ENCODE measurements at regions not wholly inside any gene's neighbourhood (a gene's known extent, or its start where the extent isn't known, plus 50 kb on each side); places are given as distances from the start of the nearest gene placed in this dataset.

DNA sequence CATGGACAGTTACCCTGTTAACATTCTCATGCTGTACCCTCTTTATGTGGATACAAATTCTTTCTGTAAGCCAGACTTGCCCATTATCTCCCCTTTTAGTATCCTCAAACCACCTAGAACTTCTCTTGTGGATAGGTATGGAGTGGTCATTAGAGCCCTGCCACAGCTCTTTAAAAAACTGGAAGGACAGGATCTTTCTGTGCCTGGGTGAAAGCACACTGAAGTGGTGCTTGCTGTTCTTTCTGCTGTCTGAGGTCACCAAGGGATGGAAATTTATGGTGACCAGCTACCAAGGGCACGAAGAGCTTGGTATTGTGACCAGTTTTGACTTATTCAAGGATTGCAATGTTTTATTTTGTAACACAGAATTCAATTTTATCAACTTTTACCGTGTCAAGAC, 344.2 kb downstream of the CBLL2 start:
- in situ Hi-C loops (cut with HindIII; ENCODE audit: low pct_unique_long_range_greater_than_20kb, low sequenced_read_pairs): no loop called here
- DNase-seq (ENCODE audit: low read depth): no peak

DNA sequence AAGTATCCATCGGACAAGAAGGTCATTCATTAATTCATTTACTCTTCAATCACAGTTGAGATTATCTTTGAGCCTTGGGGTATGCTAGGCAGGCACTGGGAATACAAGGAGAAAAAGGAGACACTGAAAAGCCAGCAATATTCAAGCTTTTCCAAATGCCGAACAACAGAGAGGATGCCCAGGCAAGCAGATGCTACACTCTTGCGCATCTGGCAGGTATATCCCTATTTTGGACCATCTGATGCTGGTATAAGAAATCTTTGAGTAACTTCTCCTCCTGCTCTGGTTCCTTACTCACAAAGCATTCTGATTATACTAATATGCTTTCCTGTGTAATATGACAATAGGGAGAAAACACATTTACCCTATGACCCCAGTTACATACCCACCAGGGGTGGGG, 354.9 kb downstream of the CBLL2 start:
- DNase-seq (ENCODE audit: low read depth): no peak
- in situ Hi-C loops (cut with HindIII; ENCODE audit: low pct_unique_long_range_greater_than_20kb, low sequenced_read_pairs): no loop called here

DNA sequence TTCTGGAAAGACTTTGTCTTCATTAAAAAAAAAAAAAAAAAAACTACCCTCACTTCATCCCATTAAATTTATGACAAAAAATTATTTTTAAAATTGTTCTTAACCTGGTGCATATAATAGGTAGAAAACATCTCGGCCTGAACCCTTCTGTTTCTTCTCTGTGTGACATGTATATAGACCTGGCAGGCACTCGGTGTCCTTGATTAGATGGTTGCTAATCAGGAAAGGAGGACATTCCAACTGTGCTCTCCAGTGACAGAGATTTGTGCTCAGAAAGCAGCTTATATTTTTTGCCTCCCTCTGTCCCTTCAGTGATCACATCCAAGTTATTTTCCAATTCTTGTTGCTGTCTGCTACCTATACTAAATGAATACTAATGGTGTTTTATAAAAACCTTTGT, 355.6 kb downstream of the CBLL2 start:
- no peak for DNase-seq (ENCODE audit: low read depth)

DNA sequence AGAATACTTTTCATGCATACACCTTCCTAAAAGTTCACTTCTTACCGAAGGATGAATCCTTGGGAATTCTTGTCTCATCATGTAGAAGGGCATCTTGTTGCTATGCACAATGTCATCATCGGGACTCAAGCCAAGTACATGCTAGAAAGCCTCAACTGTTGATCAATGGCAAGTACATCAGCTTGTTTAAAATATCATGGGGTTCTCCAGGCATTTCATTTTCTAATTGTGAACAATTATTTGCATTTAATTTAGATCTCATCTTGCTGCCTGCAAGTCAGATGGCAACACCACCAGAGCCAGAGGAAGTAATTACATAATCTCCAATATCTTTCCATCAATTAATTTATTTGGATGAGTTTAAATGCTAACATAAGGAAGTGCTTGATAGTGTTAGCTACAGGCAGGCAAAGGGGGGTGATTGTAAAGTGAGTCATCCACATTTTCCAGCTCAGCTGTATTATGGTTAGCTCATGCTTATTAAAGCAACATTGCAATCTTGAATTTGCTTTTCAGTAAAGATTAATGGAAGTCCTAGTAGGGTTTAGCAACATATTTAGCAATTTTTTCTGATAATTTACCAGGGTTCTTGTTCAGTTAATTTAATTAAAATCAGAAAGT, 356.5 kb downstream of the CBLL2 start:
- in situ Hi-C loops (cut with HindIII; ENCODE audit: low pct_unique_long_range_greater_than_20kb, low sequenced_read_pairs): no loop called here

More for the DNA sequence above, 355.6 kb downstream of the CBLL2 start:
- in situ Hi-C loops (cut with HindIII; ENCODE audit: low pct_unique_long_range_greater_than_20kb, low sequenced_read_pairs): no loop called here

DNA sequence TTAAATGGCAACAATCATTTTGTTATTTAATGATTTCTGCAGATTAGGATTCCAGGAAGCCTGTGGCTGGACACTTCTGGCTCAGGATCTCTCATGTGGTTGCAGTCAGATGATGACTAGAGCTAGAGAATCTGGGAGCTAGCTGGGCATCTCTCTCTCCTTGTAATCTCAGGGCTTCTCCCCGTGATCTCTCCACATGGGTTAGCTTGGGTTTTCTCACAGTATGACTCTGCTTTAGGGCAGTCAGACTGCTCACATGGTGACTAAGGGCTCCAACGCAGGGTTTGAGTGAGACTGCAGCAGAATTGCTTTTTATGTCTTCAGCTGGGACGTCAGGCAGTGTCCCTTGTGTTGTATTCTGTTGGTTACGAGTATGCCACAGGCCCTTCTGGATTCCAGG, 361.4 kb downstream of the CBLL2 start:
- DNase-seq (ENCODE audit: low read depth): no peak
- in situ Hi-C loops (cut with HindIII; ENCODE audit: low pct_unique_long_range_greater_than_20kb, low sequenced_read_pairs): no loop called here

More for the DNA sequence above, 356.5 kb downstream of the CBLL2 start:
- DNase-seq (ENCODE audit: low read depth): peak; percentile 14

DNA sequence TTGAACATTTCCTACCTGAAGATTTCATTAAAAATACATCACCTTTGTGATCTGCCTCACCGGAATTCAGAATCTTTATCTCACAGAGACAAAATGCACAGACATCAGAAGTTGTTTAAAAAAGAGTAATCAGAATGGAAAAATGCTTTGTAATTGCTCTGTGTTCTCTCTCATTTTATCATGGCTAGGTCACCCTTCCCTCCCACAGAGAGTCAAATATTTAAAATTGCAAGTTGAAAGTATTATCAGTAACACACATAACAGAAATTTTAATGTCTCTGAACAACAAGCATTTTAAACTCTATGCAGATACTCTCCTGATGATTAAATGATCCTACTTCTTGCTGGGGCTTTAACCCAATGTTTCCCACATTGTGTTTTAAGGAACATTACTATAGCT, 362.0 kb downstream of the CBLL2 start:
- DNase-seq (ENCODE audit: low read depth): no peak
- in situ Hi-C loops (cut with HindIII; ENCODE audit: low pct_unique_long_range_greater_than_20kb, low sequenced_read_pairs): no loop called here

DNA sequence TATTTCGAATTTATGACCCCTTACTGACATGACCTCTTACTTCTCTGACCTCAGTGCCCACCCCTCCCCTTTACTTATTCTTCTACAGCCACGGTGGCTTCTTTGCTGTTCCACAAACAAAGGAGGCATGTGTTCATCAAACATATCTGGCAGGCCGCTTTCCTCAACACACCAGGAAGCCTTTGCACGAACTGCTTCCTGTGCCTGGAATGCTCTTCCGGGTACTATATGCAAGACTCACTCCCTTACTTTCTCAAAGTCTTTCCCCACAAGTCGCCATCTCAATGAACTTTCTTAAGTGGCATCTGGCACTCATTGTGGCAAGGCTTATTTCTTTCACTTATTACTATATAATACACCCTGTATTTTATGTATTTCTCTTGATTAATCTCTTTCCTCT, 351.5 kb upstream of the DDX53 start:
- no peak for DNase-seq (ENCODE audit: low read depth)

DNA sequence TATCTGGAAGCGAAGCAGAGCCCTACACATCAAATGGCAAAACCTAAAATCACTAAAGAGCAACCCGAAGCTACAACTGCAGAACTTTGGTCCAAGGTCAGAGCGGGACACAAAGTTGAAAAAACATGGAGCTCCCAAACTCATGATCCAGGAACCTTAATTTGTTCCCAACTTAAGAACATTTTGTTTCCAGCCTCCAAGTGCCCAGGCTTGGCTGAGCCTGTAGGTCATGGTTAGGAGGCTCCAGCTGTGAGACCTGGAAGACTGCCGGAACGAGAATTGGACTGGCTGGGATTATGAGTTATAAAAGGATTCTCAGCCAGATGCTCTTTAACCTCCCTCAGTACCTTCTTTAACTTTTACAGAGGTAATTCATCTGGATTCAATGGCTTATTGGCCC, 349.1 kb upstream of the DDX53 start:
- no peak for DNase-seq (ENCODE audit: low read depth)
- in situ Hi-C loops (cut with HindIII; ENCODE audit: low pct_unique_long_range_greater_than_20kb, low sequenced_read_pairs): no loop called here

More for the DNA sequence above, 351.5 kb upstream of the DDX53 start:
- in situ Hi-C loops (cut with HindIII; ENCODE audit: low pct_unique_long_range_greater_than_20kb, low sequenced_read_pairs): no loop called here

DNA sequence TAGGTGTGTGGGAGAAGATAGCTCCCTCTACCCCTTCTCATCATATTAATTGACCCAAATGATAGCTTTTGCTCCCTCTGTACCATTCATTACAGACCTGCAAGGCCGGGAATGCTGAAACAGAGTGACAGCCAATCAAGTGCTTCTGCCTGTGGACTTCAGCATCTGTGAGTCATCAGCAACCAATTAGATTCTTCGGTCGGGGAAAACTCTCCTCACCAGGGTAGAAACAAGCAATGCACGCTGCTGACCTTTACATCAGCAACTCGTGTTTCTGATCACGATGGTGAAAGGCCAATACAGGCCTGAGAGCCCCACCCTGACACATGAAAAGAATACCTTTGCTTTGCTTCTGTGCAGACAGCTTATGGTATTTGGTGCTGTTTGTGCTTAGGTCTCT, 347.2 kb upstream of the DDX53 start:
- DNase-seq (ENCODE audit: low read depth): peak; percentile 71
- in situ Hi-C loops (cut with HindIII; ENCODE audit: low pct_unique_long_range_greater_than_20kb, low sequenced_read_pairs): no loop called here

DNA sequence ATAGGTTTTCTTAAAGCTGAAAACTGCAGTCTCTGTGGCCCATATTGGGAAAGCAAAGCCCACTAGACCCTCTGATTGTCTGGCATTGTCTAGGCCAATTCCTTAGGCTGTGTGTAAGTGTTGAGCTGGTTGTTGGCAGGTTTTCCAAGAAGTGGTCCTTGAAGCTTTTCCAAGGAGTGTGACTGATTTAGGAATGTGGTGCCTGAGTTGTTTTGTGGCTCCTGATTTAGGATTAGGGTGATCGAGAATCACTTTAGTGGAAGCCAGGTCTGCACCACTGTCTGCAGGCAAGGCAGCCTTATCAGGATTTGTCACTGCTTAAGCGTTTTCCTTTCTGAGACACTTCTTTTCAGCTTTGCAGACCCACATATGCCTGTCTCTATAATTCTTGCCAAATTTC, 339.0 kb upstream of the DDX53 start:
- in situ Hi-C loops (cut with HindIII; ENCODE audit: low pct_unique_long_range_greater_than_20kb, low sequenced_read_pairs): no loop called here
- DNase-seq (ENCODE audit: low read depth): no peak

DNA sequence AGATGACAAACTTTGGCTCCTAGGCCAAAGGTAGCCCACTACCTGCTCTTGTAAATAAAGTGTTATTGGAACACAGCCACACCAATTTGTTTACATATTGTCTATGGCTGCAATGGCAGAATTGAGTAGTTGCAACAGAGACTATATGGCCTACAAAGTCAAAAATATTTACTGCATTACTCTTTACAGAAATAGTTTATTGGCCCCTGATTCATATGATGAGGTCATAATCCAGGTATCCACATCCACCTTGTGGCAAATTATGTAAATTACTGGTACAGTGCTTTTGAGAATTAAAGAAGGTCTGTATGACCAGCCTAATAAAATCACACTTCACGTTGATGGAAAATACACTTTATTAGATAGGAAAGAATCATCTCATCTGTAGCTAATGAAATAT, 337.0 kb upstream of the DDX53 start:
- in situ Hi-C loops (cut with HindIII; ENCODE audit: low pct_unique_long_range_greater_than_20kb, low sequenced_read_pairs): no loop called here
- DNase-seq (ENCODE audit: low read depth): no peak

DNA sequence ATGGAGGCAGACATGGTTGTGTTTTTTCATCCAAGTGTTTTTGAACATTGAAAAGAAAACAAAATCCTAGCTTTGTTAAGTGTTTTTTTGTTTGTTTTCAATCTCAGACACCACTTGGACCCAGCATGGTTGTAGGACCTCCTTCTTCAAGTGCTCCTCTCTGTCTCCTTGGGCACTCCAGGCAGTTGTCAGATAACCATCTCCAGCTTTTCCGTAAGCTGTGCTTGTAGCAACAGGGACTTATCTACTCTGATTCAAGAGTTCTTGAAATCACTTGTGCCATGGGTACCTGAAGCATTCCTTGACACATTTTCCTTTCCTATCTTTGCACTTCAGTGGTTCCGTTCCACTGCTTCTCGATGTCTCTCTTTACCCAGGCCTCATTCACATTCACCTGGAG, 334.9 kb upstream of the DDX53 start:
- in situ Hi-C loops (cut with HindIII; ENCODE audit: low pct_unique_long_range_greater_than_20kb, low sequenced_read_pairs): no loop called here

DNA sequence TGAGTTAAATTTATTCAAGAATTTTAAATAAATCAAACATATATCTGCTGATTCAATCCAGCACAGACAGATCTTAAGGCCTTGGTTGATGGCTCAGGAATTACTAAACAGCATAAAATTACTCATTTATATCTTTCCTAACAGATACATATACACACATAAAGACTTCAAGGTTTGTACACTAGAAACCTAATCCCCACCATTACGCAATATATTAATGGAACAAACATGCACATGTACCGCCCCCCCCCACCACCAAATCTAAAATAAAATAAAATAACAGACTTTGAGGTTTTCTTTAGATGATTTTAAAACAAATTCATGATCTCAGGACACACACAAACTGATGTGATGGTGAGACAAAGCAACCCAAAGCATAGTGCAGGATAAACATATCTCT, 333.9 kb upstream of the DDX53 start:
- no peak for DNase-seq (ENCODE audit: low read depth)
- in situ Hi-C loops (cut with HindIII; ENCODE audit: low pct_unique_long_range_greater_than_20kb, low sequenced_read_pairs): no loop called here

More for the DNA sequence above, 334.9 kb upstream of the DDX53 start:
- DNase-seq (ENCODE audit: low read depth): no peak

DNA sequence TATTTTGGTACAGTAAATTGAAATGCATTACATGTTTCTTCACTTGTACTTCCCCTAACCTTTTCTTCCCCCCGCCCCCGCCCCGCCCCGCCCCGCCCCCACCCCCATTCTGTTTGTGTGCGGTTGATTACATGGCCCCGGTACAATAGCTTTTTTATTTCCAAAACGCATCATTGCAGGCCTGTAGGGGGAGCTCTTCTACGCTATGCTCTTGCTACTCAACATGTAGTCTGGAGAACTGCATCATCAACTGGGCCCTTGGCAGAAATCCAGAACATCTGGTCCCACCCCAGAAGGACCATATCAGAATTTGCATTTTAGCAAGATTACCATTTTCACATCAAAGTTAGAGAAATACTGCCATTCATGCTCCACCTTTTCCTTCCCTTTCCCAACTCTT, 333.3 kb upstream of the DDX53 start:
- DNase-seq (ENCODE audit: low read depth): no peak

DNA sequence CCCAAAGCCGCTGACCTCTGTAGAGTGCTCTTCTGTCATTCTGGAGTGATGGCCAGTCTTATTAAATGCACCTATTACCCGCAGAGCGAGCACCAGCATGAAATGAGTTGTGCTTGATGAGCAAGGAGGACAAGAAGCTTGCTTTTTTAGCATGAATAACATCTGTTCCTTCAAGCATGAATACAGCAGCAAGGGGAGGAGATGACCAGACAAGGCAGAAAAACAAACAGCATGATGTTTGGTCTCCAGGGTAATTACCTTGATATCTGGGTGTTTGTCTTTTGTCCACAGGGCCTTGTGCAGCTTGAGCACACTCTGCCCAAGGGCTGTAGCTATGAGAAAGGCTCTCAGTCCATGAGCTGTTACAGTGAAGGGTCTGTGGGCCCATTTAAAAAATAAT, 324.8 kb upstream of the DDX53 start:
- DNase-seq (ENCODE audit: low read depth): peak; percentile 88
- in situ Hi-C loops (cut with HindIII; ENCODE audit: low pct_unique_long_range_greater_than_20kb, low sequenced_read_pairs): no loop called here

More for the DNA sequence above, 333.3 kb upstream of the DDX53 start:
- in situ Hi-C loops (cut with HindIII; ENCODE audit: low pct_unique_long_range_greater_than_20kb, low sequenced_read_pairs): no loop called here

DNA sequence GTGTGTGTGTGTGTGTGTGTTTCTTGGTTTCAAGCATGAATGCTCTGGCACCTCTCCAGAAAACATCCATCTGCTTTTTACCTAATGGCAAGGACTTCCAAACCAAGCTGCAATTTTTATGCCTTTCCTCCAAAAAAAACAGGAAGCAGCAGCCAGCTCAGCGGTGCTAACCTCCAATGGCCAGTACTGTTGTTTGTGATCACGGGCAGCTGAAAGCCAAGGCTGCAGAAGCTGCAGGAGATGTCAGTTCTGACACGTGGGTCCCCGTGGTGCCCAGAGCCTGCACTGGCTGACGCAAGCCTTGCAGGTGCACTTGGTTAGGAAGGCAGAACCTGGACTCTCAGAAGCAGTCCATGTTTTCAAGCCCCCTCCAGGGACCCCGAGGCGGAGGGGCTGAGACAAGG, 313.6 kb upstream of the DDX53 start:
- in situ Hi-C loops (cut with HindIII; ENCODE audit: low pct_unique_long_range_greater_than_20kb, low sequenced_read_pairs): no loop called here
- DNase-seq (ENCODE audit: low read depth): peak; percentile 90

DNA sequence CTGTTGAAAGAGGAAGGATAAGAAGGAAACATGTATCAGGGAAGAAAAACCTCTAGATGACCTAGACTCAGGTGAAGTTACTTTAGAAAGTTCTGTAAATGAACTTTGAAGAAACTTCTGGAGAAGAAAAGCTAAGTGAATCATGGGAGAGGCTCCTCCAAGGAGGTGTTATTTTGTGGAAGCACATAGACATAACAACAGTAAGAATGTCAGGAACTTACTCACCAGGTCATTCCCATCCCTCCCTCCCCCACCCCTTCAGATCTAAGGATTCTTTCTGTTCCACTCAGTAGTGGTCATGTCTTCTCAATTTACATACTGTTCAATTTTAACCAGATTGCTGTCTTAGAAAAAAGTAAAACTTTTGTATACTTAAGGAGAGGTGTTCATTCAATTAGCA, 310.5 kb upstream of the DDX53 start:
- in situ Hi-C loops (cut with HindIII; ENCODE audit: low pct_unique_long_range_greater_than_20kb, low sequenced_read_pairs): no loop called here

DNA sequence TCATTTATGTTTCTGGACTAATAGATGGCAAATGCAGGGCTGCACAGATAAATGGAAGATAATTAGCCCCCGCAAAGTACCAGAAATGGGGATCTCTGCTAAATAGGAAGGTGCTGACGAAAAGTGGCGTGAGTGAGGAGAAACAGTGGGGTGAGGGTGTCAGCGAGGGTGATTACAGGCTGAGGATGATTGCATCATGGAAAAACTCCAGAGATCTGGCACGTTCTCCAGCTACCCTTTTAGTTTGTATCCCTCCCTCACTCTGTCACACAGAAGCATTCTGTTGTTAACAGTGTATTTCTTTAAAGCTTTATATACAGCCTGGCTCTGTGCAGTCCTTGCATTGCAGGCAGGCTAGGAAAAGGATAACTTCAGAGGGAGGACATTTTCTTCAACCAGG, 309.6 kb upstream of the DDX53 start:
- in situ Hi-C loops (cut with HindIII; ENCODE audit: low pct_unique_long_range_greater_than_20kb, low sequenced_read_pairs): no loop called here
- DNase-seq (ENCODE audit: low read depth): no peak

More for the DNA sequence above, 310.5 kb upstream of the DDX53 start:
- DNase-seq (ENCODE audit: low read depth): no peak

DNA sequence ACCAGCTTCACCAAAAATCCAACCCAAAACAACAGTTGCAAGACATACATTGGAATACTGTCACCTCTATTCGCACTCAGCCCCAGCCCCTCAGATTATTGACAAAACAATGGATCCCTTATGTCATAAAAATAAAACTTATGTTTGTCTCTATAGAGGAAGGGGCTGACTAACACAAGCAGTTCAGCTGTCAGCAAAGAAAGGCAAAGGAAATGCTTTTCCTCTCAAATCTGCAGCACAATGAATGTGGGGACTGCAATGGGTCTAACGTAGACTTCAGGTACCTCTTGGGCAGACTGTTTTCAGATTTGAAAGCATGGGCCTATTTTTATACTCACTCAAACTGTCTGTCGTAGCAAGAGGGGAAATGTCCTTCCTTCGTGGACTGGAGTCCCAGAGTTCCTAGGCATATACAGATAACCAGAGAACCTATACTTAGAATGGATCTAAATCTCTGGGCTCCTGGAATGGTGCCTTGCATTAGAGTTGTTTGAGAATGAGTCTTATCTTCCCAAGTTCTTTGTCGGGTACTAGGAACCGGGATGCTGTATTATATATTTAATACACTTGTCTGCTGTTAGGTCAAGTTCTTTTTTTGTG, 307.7 kb upstream of the DDX53 start:
- no peak for DNase-seq (ENCODE audit: low read depth)
- in situ Hi-C loops (cut with HindIII; ENCODE audit: low pct_unique_long_range_greater_than_20kb, low sequenced_read_pairs): no loop called here

DNA sequence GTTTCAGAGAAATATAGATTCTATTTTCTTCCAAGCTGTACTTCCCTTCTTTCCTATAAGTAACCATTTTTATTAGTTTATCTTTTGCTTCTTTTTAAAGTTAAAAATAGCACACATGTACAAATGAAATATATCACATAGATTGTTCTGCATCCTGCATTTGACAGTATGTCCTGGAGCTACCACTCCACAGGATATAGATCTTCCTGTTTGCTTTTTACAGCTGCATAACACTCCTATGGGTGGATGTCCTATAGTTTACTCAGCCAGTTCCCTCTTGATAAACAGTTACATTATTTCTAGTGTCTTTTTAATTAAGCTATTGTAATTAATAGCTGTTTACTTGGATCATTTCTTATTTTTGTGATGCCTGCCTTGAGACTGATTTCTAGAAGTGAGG, 301.6 kb upstream of the DDX53 start:
- no peak for DNase-seq (ENCODE audit: low read depth)
- in situ Hi-C loops (cut with HindIII; ENCODE audit: low pct_unique_long_range_greater_than_20kb, low sequenced_read_pairs): no loop called here

Measured in Caki2 (cell line).